H9 (cell line): ENCODE measurements at regions not wholly inside any gene's neighbourhood (a gene's known extent, or its start where the extent isn't known, plus 50 kb on each side); places are given as distances from the start of the nearest gene placed in this dataset.

Source experiments
- DNase-seq: peaks from one replicate; pipeline ENCODE4 v3.0.0-alpha.2; 2017
- H2AFZ ChIP-seq: one replicate; pipeline ENCODE4 v1.6.1; 2013; ENCODE audit warnings: mild to moderate bottlenecking, low read length, control low read depth, moderate library complexity
- H2AK5ac ChIP-seq: 2 replicates; pipeline ENCODE4 v1.6.1; 2013; ENCODE audit warnings: low read length, control low read depth, mixed read lengths; ENCODE audit not compliant: insufficient read length
- H2BK120ac ChIP-seq: one replicate; pipeline ENCODE4 v1.6.1; 2013; ENCODE audit warnings: low read depth, mild to moderate bottlenecking, low read length, control low read depth, inconsistent platforms; ENCODE audit not compliant: poor library complexity, severe bottlenecking
- H2BK12ac ChIP-seq: 2 replicates; pipeline ENCODE4 v1.6.1; 2013; ENCODE audit warnings: low read length, control low read depth, mixed read lengths, low read depth; ENCODE audit not compliant: insufficient read length
- H2BK15ac ChIP-seq: 2 replicates; pipeline ENCODE4 v1.6.1; 2013; ENCODE audit warnings: low read depth, low read length, control low read depth
- H2BK20ac ChIP-seq: one replicate; pipeline ENCODE4 v1.6.1; 2013; ENCODE audit warnings: low read depth, mild to moderate bottlenecking, low read length, control low read depth, inconsistent platforms; ENCODE audit not compliant: poor library complexity, severe bottlenecking
- H2BK5ac ChIP-seq: 2 replicates; pipeline ENCODE4 v1.6.1; 2013; ENCODE audit warnings: low read length, control low read depth, mixed read lengths; ENCODE audit not compliant: insufficient read length
- H3K14ac ChIP-seq: 2 replicates; pipeline ENCODE4 v1.6.1; 2013; ENCODE audit warnings: low read length, control low read depth; ENCODE audit not compliant: insufficient read depth
- H3K18ac ChIP-seq: 2 replicates; pipeline ENCODE4 v1.6.1; 2013; ENCODE audit warnings: low read depth, mild to moderate bottlenecking, mixed read lengths, low read length, control low read depth; ENCODE audit not compliant: insufficient read length
- H3K23ac ChIP-seq: 2 replicates; pipeline ENCODE4 v1.6.1; 2013; ENCODE audit warnings: low read length, control low read depth, mixed read lengths, low read depth; ENCODE audit not compliant: insufficient read length
- H3K23me2 ChIP-seq: 2 replicates; pipeline ENCODE4 v1.6.1; 2013; ENCODE audit warnings: low read depth, mild to moderate bottlenecking, mixed read lengths, low read length, control low read depth; ENCODE audit not compliant: insufficient read length, poor library complexity, severe bottlenecking
- H3K27ac ChIP-seq: 2 replicates; pipeline ENCODE4 v1.5.1; 2013; ENCODE audit warnings: low read length, control low read depth, mixed read lengths, low read depth; ENCODE audit not compliant: insufficient read length
- H3K27me3 ChIP-seq: 2 replicates; pipeline ENCODE4 v1.6.1; 2013; ENCODE audit warnings: low read length, control low read depth, inconsistent platforms; ENCODE audit not compliant: insufficient read depth
- H3K4ac ChIP-seq: 2 replicates; pipeline ENCODE4 v1.6.1; 2013; ENCODE audit warnings: low read depth, mild to moderate bottlenecking, control low read depth, inconsistent platforms, low read length, moderate library complexity
- H3K4me1 ChIP-seq: 2 replicates; pipeline ENCODE4 v1.6.1; 2013; ENCODE audit warnings: low read length, control low read depth, inconsistent platforms; ENCODE audit not compliant: insufficient read depth
- H3K4me2 ChIP-seq: 2 replicates; pipeline ENCODE4 v1.6.1; 2013; ENCODE audit warnings: low read length, control low read depth, mixed read lengths; ENCODE audit not compliant: insufficient read length, insufficient read depth
- H3K56ac ChIP-seq: 2 replicates; pipeline ENCODE4 v1.6.1; 2013; ENCODE audit warnings: low read depth, mild to moderate bottlenecking, mixed read lengths, low read length, control low read depth; ENCODE audit not compliant: insufficient read length
- H3K79me1 ChIP-seq: 2 replicates; pipeline ENCODE4 v1.6.1; 2013; ENCODE audit warnings: low read depth, mild to moderate bottlenecking, moderate library complexity, low read length, control low read depth, inconsistent platforms; ENCODE audit not compliant: insufficient read depth, poor library complexity, severe bottlenecking
- H3K79me2 ChIP-seq: 2 replicates; pipeline ENCODE4 v1.6.1; 2013; ENCODE audit warnings: low read length, control low read depth, inconsistent platforms; ENCODE audit not compliant: insufficient read depth
- H3K9ac ChIP-seq: 2 replicates; pipeline ENCODE4 v1.6.1; 2013; ENCODE audit warnings: low read length, control low read depth, mixed read lengths; ENCODE audit not compliant: insufficient read length; ENCODE audit errors: extremely low read depth
- H3K9me3 ChIP-seq: one replicate; pipeline ENCODE4 v1.6.1; 2013; ENCODE audit warnings: low read depth, low read length, inconsistent platforms; ENCODE audit not compliant: control insufficient read depth
- H3T11ph ChIP-seq: one replicate; pipeline ENCODE4 v1.6.1; 2013; ENCODE audit warnings: mild to moderate bottlenecking, low read length, control low read depth, inconsistent platforms
- H4K20me1 ChIP-seq: one replicate; pipeline ENCODE4 v1.6.1; 2013; ENCODE audit not compliant: control insufficient read depth, insufficient read length, insufficient read depth
- H4K5ac ChIP-seq: 2 replicates; pipeline ENCODE4 v1.6.1; 2013; ENCODE audit warnings: low read depth, mild to moderate bottlenecking, mixed read lengths, low read length, control low read depth; ENCODE audit not compliant: insufficient read length
- H4K8ac ChIP-seq: replicated peaks from 2 replicates; pipeline ENCODE4 v1.6.1; 2013; ENCODE audit warnings: low read length, control low read depth, mixed read lengths, low read depth; ENCODE audit not compliant: insufficient read length
- H4K91ac ChIP-seq: 2 replicates; pipeline ENCODE4 v1.6.1; 2013; ENCODE audit warnings: low read depth, mild to moderate bottlenecking, moderate library complexity, mixed read lengths, low read length, control low read depth; ENCODE audit not compliant: insufficient read length
- H3K27ac Mint-ChIP-seq, 3 experiments: 2 replicates in 2 of 3; 3 replicates in 1 of 3; pipeline ENCODE4 v1.8.0; 2020 to 2021; ENCODE audit warnings: mixed read lengths in 3 of 3, mild to moderate bottlenecking in 1 of 3, moderate library complexity in 1 of 3
- H3K27me3 Mint-ChIP-seq: 2 replicates; pipeline ENCODE4 v1.8.0; 2021; ENCODE audit warnings: low read depth, mild to moderate bottlenecking, moderate library complexity, mixed read lengths
- H3K36me3 Mint-ChIP-seq, 3 experiments: 2 replicates in 2 of 3; 3 replicates in 1 of 3; pipeline ENCODE4 v1.8.0; 2020 to 2021; ENCODE audit warnings: low read depth in 3 of 3, mixed read lengths in 3 of 3; ENCODE audit not compliant: insufficient read depth in 1 of 3
- H3K4me1 Mint-ChIP-seq, 2 experiments: 2 replicates each; pipeline ENCODE4 v1.8.0; 2020; ENCODE audit warnings: mixed read lengths in 2 of 2
- H3K4me3 Mint-ChIP-seq, 2 experiments: 2 replicates in 1 of 2; 3 replicates in 1 of 2; pipeline ENCODE4 v1.8.0; 2020 to 2021; ENCODE audit warnings: mild to moderate bottlenecking in 2 of 2, mixed read lengths in 2 of 2, moderate library complexity in 1 of 2
- H3K9me3 Mint-ChIP-seq, 2 experiments: 2 replicates in 1 of 2; 3 replicates in 1 of 2; pipeline ENCODE4 v1.8.0; 2020; ENCODE audit warnings: mild to moderate bottlenecking in 2 of 2, mixed read lengths in 2 of 2, moderate library complexity in 1 of 2
- WGBS: extraction: QIAGEN DNeasy Blood & Tissue Kit; methylation state at CpG from one replicate; pipeline ENCODE4 v1.1.7; 2013; ENCODE audit warnings: missing lambda C conversion rate, low lambda C conversion rate, mixed read lengths; ENCODE audit not compliant: insufficient read length; ENCODE audit errors: extremely low coverage; 5-methylcytosine and 5-hydroxymethylcytosine counted together
- TF ChIP-seq, protein P1 (sequence below): fragments of 200-600 bp; sonication (generic); conservative IDR thresholded peaks from 3 replicates; pipeline ENCODE4 v1.8.0; 2021; ENCODE audit warnings: antibody characterized with exemption, mild to moderate bottlenecking

DNA sequence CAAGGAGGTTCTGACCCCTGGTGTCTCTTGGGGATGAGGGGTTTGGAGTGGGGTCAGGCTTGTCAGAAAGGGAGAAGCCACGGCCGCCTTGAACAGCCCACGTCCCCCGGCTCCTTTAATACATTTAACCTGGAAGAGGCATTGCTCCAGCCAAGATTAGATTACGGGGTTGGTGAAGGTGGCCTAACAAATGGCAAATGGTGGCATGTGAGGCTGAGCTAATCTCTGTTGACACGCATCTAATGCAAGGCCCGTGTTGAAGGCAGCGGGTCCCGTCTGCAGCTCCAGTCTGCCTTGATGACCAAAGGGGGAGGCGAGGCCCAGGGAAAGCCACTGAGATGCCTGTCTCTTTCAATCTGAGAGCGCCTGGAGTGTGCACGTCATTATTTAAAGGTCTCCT, 673.7 kb upstream of the TBX3 start:
- H3K23me2 ChIP-seq: no peaks in the 10 kb centered on the region
- no peak overlapping the region for H3K56ac ChIP-seq
- no peaks in the 10 kb centered on the region for H3K79me2 ChIP-seq
- DNase-seq: no peak
- no peak overlapping the region for H3K14ac ChIP-seq
- no peak overlapping the region for H3K18ac ChIP-seq
- H2BK15ac ChIP-seq: no peak overlapping the region
- no peaks in the 10 kb centered on the region for H4K20me1 ChIP-seq
- no peak overlapping the region for H3K9ac ChIP-seq
- no peak overlapping the region for H3T11ph ChIP-seq
- WGBS: no CpG with 5 or more reads among the region's 12 CpGs
- no peak overlapping the region for H2BK5ac ChIP-seq
- no peaks in the 10 kb centered on the region for H3K4me1 ChIP-seq
- H3K36me3 Mint-ChIP-seq: no peaks in the 10 kb centered on the region
- H3K4me3 Mint-ChIP-seq: no peak overlapping the region
- H3K27me3 Mint-ChIP-seq: peaks cover 4% of the 10 kb centered on the region
- H2BK12ac ChIP-seq: no peak overlapping the region
- no peak overlapping the region for H3K4me2 ChIP-seq
- H2BK20ac ChIP-seq: no peak overlapping the region
- no peaks in the 10 kb centered on the region for H3K79me1 ChIP-seq
- H3K27ac Mint-ChIP-seq: no peak overlapping the region
- H3K9me3 Mint-ChIP-seq: no peaks in the 10 kb centered on the region
- no peak overlapping the region for H4K8ac ChIP-seq
- H3K27ac ChIP-seq: no peak overlapping the region
- H3K9me3 ChIP-seq: no peaks in the 10 kb centered on the region
- H2BK120ac ChIP-seq: no peak overlapping the region
- H3K4ac ChIP-seq: no peak overlapping the region
- H3K4me1 Mint-ChIP-seq: peaks cover 0 to 2% of the 10 kb centered on the region in 2 experiments; a peak in 1 of 4 replicates
- H4K5ac ChIP-seq: no peak overlapping the region
- no peak overlapping the region for H2AK5ac ChIP-seq
- no peak overlapping the region for H4K91ac ChIP-seq
- no peak overlapping the region for H3K23ac ChIP-seq
- TF ChIP-seq, protein P1, sequence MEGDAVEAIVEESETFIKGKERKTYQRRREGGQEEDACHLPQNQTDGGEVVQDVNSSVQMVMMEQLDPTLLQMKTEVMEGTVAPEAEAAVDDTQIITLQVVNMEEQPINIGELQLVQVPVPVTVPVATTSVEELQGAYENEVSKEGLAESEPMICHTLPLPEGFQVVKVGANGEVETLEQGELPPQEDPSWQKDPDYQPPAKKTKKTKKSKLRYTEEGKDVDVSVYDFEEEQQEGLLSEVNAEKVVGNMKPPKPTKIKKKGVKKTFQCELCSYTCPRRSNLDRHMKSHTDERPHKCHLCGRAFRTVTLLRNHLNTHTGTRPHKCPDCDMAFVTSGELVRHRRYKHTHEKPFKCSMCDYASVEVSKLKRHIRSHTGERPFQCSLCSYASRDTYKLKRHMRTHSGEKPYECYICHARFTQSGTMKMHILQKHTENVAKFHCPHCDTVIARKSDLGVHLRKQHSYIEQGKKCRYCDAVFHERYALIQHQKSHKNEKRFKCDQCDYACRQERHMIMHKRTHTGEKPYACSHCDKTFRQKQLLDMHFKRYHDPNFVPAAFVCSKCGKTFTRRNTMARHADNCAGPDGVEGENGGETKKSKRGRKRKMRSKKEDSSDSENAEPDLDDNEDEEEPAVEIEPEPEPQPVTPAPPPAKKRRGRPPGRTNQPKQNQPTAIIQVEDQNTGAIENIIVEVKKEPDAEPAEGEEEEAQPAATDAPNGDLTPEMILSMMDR: no peak
- H3K27me3 ChIP-seq: no peaks in the 10 kb centered on the region
- H2AFZ ChIP-seq: no peak overlapping the region
